ENCODE measurements at regions not wholly inside any gene's neighbourhood (a gene's known extent, or its start where the extent isn't known, plus 50 kb on each side); places are given as distances from the start of the nearest gene placed in this dataset.
"Not testable (repeated sequence)": the region's sequence is repeated elsewhere in the genome, so short reads cannot be mapped to it uniquely, and the experiment has no call there.

GRCh38 chr5:44756097-44756496 lies 52.6 kb upstream of the MRPS30 start:
- not testable (repeated sequence) for H3K4me3 ChIP-seq (ENCODE audit: severe bottlenecking); H3K9me3 ChIP-seq (ENCODE audit: severe bottlenecking); H3K27ac ChIP-seq (ENCODE audit: poor library complexity, severe bottlenecking); H3K4me1 ChIP-seq (ENCODE audit: insufficient read depth, poor library complexity, severe bottlenecking); H3K27me3 ChIP-seq (ENCODE audit: insufficient read depth, poor library complexity, severe bottlenecking); ATAC-seq (ENCODE audit: low read depth); H3K36me3 ChIP-seq (ENCODE audit: low read depth); DNase-seq (ENCODE audit: low spot score)

GRCh38 chr5:44747396-44747795 lies 61.4 kb upstream of the MRPS30 start:
- ATAC-seq (ENCODE audit: low read depth) (no peak), DNase-seq (ENCODE audit: low spot score) (no peak)
- Histone ChIP-seq H3K36me3 (ENCODE audit: low read depth) (no peaks in the 10 kb centered on the region), H3K4me1 (ENCODE audit: insufficient read depth, poor library complexity, severe bottlenecking) (no peaks in the 10 kb centered on the region), H3K27me3 (ENCODE audit: insufficient read depth, poor library complexity, severe bottlenecking) (no peaks in the 10 kb centered on the region), H3K4me3 (ENCODE audit: severe bottlenecking) (no peak overlapping the region), H3K9me3 (ENCODE audit: severe bottlenecking) (no peaks in the 10 kb centered on the region), H3K27ac (ENCODE audit: poor library complexity, severe bottlenecking) (no peak overlapping the region)
- TF ChIP-seq CTCF (IDR thresholded peaks at IDR 0.05; ENCODE audit: poor library complexity, severe bottlenecking): no peak

- ATAC-seq (ENCODE audit: low read depth): peak; percentile 90
- no peak for DNase-seq (ENCODE audit: low spot score)
- Histone ChIP-seq H3K27ac (ENCODE audit: poor library complexity, severe bottlenecking) (no peak overlapping the region), H3K27me3 (ENCODE audit: insufficient read depth, poor library complexity, severe bottlenecking) (no peaks in the 10 kb centered on the region), H3K4me3 (ENCODE audit: severe bottlenecking) (no peak overlapping the region), H3K9me3 (ENCODE audit: severe bottlenecking) (no peaks in the 10 kb centered on the region), H3K4me1 (ENCODE audit: insufficient read depth, poor library complexity, severe bottlenecking) (no peaks in the 10 kb centered on the region), H3K36me3 (ENCODE audit: low read depth) (no peaks in the 10 kb centered on the region)
- TF ChIP-seq CTCF (IDR thresholded peaks at IDR 0.05; ENCODE audit: poor library complexity, severe bottlenecking): peak; percentile 50
These were observed 68.1 kb upstream of the MRPS30 start for GRCh38 chr5:44740660-44741059.

- ATAC-seq (ENCODE audit: low read depth) (no peak), DNase-seq (ENCODE audit: low spot score) (no peak)
- Histone ChIP-seq H3K27ac (ENCODE audit: poor library complexity, severe bottlenecking) (no peak overlapping the region), H3K27me3 (ENCODE audit: insufficient read depth, poor library complexity, severe bottlenecking) (no peaks in the 10 kb centered on the region), H3K4me1 (ENCODE audit: insufficient read depth, poor library complexity, severe bottlenecking) (no peaks in the 10 kb centered on the region), H3K9me3 (ENCODE audit: severe bottlenecking) (peaks cover 2% of the 10 kb centered on the region), H3K4me3 (ENCODE audit: severe bottlenecking) (no peak overlapping the region), H3K36me3 (ENCODE audit: low read depth) (no peaks in the 10 kb centered on the region)
- TF ChIP-seq CTCF (IDR thresholded peaks at IDR 0.05; ENCODE audit: poor library complexity, severe bottlenecking): no peak
These were observed 79.2 kb upstream of the MRPS30 start for GRCh38 chr5:44729536-44729935.

- H3K9me3 ChIP-seq (ENCODE audit: severe bottlenecking): no peaks in the 10 kb centered on the region
- no peaks in the 10 kb centered on the region for H3K36me3 ChIP-seq (ENCODE audit: low read depth)
- ATAC-seq (ENCODE audit: low read depth) (no peak), DNase-seq (ENCODE audit: low spot score) (no peak)
- H3K4me3 ChIP-seq (ENCODE audit: severe bottlenecking): no peak overlapping the region
- TF ChIP-seq CTCF (IDR thresholded peaks at IDR 0.05; ENCODE audit: poor library complexity, severe bottlenecking): no peak
- H3K4me1 ChIP-seq (ENCODE audit: insufficient read depth, poor library complexity, severe bottlenecking): no peaks in the 10 kb centered on the region
- no peaks in the 10 kb centered on the region for H3K27me3 ChIP-seq (ENCODE audit: insufficient read depth, poor library complexity, severe bottlenecking)
- H3K27ac ChIP-seq (ENCODE audit: poor library complexity, severe bottlenecking): no peak overlapping the region
These were observed 81.6 kb upstream of the MRPS30 start for GRCh38 chr5:44727100-44727499.
